GM19395 (cell line): ENCODE measurements at regions not wholly inside any gene's neighbourhood (a gene's known extent, or its start where the extent isn't known, plus 50 kb on each side); places are given as distances from the start of the nearest gene placed in this dataset.
A peak's percentile ranks its signal among the peaks of the same experiment; 100 is the strongest.

Experiments
- ATAC-seq: cut with Tn5 transposase; IDR thresholded peaks from one replicate; pipeline ENCODE4 v1.9.1; 2021; ENCODE audit warnings: mild to moderate bottlenecking, moderate library complexity; ENCODE audit not compliant: unreplicated experiment

GRCh38 chr3:110711130-110711832 lies 360.3 kb upstream of the NECTIN3 start:
- no peak for ATAC-seq

GRCh38 chr3:110711851-110712516 lies 359.6 kb upstream of the NECTIN3 start:
- no peak for ATAC-seq

DNA sequence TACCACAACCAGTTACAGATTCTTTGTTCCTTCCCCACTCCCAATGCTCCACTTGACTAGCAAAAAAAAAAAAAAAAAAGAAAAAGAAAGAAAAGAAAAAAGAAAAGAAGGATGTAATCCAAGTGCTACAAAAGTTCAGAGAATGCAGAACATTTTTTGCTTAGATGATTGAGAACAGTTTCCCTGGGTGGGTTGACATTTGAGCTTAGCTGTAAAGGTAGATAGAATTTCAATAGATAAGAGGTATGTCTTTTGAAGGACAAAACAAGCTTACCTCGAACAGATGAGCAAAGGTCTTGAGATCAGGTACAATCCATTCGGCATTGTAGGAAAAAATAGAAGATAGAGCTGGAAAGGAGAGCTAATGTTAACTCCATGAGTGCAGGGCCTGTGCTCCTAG lies 344.6 kb upstream of the NECTIN3 start:
- no peak for ATAC-seq

GRCh38 chr3:110731148-110731547 lies 340.5 kb upstream of the NECTIN3 start:
- ATAC-seq = no peak

GRCh38 chr3:110732420-110732819 lies 339.2 kb upstream of the NECTIN3 start:
- no peak for ATAC-seq

GRCh38 chr3:110733045-110733444 lies 338.6 kb upstream of the NECTIN3 start:
- no peak for ATAC-seq

GRCh38 chr3:110734524-110734923 lies 337.1 kb upstream of the NECTIN3 start:
- ATAC-seq = no peak

- ATAC-seq = peak; percentile 94
Observed at GRCh38 chr3:110736332-110736731, 335.3 kb upstream of the NECTIN3 start.

GRCh38 chr3:110738531-110738930 lies 333.1 kb upstream of the NECTIN3 start:
- ATAC-seq = no peak

- ATAC-seq = no peak
Observed at GRCh38 chr3:110741891-110742290, 329.7 kb upstream of the NECTIN3 start.

- peak; percentile 81 for ATAC-seq
Observed at GRCh38 chr3:110743202-110743601, 328.4 kb upstream of the NECTIN3 start.

DNA sequence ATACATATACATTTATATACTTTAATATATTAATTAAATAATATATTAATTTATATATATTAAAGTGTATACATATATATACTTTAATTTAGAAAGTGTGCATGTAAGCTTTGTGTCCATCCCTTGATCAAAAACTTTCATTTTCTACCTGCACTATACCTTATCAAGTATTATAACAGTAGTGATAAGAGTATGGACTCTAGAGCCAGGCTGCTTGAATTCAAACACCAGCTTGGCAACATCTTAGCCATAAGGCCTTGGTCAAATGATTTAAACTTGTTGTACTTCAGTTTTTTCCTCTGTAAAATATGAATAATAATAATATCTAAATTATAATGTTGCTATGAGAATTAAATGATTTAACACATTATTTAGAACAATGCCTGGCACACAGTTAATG lies 327.6 kb upstream of the NECTIN3 start:
- ATAC-seq = no peak

GRCh38 chr3:110744723-110745122 lies 326.9 kb upstream of the NECTIN3 start:
- no peak for ATAC-seq

DNA sequence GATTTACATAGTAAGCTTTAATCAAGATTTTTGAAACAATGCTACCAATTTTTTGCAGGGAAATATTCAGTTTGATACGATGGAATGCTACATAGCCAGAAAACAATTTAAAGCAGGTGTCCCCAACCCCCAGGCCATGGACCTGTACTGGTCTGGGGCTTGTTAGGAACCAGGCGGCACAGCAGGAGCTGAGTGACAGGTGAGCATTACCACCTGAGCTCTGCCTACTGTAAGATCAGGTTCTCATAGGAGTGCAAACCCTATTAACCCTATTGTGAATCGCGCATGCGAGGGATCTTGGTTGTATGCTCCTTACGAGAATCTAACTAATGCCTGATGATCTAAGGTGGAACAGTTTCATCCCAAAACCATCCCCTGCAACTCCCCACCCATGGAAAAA lies 322.6 kb upstream of the NECTIN3 start:
- ATAC-seq = no peak

DNA sequence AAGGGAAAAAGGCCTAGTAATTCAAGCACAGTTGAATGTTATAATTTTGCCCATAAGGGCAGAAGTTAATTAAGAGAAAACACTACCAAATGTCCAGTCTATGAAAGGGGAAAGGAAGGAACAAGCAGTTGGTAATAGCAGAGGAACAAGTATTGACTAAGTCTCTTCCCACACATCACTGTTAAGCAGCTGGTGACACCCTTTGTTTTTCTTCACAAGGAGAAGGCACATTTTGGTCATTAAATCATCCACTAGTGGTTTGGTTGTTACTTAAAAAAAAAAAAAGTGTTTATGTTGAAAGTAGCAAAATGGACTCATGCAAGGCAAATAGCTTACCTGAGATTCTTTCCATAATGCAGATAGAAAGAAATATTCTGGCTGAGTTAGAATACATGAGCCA lies 321.4 kb upstream of the NECTIN3 start:
- no peak for ATAC-seq

- no peak for ATAC-seq
Observed at GRCh38 chr3:110752307-110752706, 319.3 kb upstream of the NECTIN3 start.

GRCh38 chr3:110753516-110753915 lies 318.1 kb upstream of the NECTIN3 start:
- ATAC-seq = no peak

- ATAC-seq = no peak
Observed at GRCh38 chr3:110754212-110754916, 317.3 kb upstream of the NECTIN3 start.

- ATAC-seq = no peak
Observed at GRCh38 chr3:110755345-110755744, 316.3 kb upstream of the NECTIN3 start.

- ATAC-seq = no peak
Observed at GRCh38 chr3:110756705-110757104, 314.9 kb upstream of the NECTIN3 start.

GRCh38 chr3:110758208-110758607 lies 313.4 kb upstream of the NECTIN3 start:
- no peak for ATAC-seq

DNA sequence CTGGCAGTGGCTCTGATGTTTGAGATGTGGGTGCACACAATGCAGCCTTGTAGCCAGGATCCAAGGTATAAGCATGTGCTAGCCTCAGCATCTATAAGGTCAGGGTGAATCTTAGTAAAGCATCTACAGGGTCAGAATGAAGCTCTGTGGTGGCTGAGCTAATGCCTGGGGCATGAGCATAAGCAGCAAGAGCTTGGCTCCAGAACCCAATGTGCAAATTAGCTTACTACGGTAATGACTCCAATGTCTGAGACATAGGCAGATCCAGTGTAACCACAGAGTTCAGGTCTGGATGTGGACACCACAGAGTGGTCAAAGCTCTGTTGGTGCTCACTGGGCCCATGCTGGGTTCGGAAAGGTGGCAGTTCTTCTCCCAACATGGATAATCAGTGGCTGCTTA lies 304.5 kb upstream of the NECTIN3 start:
- ATAC-seq = no peak
